ENCODE measurements at regions not wholly inside any gene's neighbourhood (a gene's known extent, or its start where the extent isn't known, plus 50 kb on each side); places are given as distances from the start of the nearest gene placed in this dataset.

GRCh38 chr1:233490488-233490887, 123.4 kb upstream of the KCNK1 start (continued):
- TF ChIP-seq, protein P1, sequence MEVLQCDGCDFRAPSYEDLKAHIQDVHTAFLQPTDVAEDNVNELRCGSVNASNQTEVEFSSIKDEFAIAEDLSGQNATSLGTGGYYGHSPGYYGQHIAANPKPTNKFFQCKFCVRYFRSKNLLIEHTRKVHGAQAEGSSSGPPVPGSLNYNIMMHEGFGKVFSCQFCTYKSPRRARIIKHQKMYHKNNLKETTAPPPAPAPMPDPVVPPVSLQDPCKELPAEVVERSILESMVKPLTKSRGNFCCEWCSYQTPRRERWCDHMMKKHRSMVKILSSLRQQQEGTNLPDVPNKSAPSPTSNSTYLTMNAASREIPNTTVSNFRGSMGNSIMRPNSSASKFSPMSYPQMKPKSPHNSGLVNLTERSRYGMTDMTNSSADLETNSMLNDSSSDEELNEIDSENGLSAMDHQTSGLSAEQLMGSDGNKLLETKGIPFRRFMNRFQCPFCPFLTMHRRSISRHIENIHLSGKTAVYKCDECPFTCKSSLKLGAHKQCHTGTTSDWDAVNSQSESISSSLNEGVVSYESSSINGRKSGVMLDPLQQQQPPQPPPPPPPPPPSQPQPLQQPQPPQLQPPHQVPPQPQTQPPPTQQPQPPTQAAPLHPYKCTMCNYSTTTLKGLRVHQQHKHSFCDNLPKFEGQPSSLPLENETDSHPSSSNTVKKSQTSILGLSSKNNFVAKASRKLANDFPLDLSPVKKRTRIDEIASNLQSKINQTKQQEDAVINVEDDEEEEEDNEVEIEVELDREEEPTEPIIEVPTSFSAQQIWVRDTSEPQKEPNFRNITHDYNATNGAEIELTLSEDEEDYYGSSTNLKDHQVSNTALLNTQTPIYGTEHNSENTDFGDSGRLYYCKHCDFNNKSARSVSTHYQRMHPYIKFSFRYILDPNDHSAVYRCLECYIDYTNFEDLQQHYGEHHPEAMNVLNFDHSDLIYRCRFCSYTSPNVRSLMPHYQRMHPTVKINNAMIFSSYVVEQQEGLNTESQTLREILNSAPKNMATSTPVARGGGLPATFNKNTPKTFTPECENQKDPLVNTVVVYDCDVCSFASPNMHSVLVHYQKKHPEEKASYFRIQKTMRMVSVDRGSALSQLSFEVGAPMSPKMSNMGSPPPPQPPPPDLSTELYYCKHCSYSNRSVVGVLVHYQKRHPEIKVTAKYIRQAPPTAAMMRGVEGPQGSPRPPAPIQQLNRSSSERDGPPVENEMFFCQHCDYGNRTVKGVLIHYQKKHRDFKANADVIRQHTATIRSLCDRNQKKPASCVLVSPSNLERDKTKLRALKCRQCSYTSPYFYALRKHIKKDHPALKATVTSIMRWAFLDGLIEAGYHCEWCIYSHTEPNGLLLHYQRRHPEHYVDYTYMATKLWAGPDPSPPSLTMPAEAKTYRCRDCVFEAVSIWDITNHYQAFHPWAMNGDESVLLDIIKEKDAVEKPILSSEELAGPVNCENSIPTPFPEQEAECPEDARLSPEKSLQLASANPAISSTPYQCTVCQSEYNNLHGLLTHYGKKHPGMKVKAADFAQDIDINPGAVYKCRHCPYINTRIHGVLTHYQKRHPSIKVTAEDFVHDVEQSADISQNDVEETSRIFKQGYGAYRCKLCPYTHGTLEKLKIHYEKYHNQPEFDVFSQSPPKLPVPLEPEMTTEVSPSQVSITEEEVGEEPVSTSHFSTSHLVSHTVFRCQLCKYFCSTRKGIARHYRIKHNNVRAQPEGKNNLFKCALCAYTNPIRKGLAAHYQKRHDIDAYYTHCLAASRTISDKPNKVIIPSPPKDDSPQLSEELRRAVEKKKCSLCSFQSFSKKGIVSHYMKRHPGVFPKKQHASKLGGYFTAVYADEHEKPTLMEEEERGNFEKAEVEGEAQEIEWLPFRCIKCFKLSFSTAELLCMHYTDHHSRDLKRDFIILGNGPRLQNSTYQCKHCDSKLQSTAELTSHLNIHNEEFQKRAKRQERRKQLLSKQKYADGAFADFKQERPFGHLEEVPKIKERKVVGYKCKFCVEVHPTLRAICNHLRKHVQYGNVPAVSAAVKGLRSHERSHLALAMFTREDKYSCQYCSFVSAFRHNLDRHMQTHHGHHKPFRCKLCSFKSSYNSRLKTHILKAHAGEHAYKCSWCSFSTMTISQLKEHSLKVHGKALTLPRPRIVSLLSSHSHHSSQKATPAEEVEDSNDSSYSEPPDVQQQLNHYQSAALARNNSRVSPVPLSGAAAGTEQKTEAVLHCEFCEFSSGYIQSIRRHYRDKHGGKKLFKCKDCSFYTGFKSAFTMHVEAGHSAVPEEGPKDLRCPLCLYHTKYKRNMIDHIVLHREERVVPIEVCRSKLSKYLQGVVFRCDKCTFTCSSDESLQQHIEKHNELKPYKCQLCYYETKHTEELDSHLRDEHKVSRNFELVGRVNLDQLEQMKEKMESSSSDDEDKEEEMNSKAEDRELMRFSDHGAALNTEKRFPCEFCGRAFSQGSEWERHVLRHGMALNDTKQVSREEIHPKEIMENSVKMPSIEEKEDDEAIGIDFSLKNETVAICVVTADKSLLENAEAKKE (CRISPR knock-in tag; IDR thresholded peaks at IDR 0.05), result no peak
- TF ChIP-seq ZNF331 (CRISPR knock-in tag; IDR thresholded peaks at IDR 0.05; ENCODE audit: low read depth), result no peak
- no peak for TF ChIP-seq ETS1 (IDR thresholded peaks at IDR 0.05)
- TF ChIP-seq CREB1 (CRISPR knock-in tag; IDR thresholded peaks at IDR 0.05; ENCODE audit: low read depth), result no peak
- no peak for TF ChIP-seq CTCF (conservative IDR thresholded peaks at IDR 0.05; ENCODE audit: low read depth in 2 of 2)
- TF ChIP-seq POLR2AphosphoS5 (IDR thresholded peaks at IDR 0.05; ENCODE audit: low read depth), result no peak
- TF ChIP-seq STAT1 (IDR thresholded peaks at IDR 0.05; ENCODE audit: unreplicated experiment), result no peak
- no peak for TF ChIP-seq ZNF114 (CRISPR knock-in tag; IDR thresholded peaks at IDR 0.05)
- TF ChIP-seq JUNB (IDR thresholded peaks at IDR 0.05; ENCODE audit: unreplicated experiment), result no peak
- TF ChIP-seq EZH2 (IDR thresholded peaks at IDR 0.05; ENCODE audit: low read depth, unreplicated experiment), result no peak

All from GM23338 (cell line).